Epidermal melanocyte (primary cell): ENCODE measurements at regions not wholly inside any gene's neighbourhood (a gene's known extent, or its start where the extent isn't known, plus 50 kb on each side); places are given as distances from the start of the nearest gene placed in this dataset.
"Not testable (repeated sequence)": the region's sequence is repeated elsewhere in the genome, so short reads cannot be mapped to it uniquely, and the experiment has no call there.

Experiments used
- DNase-seq: peaks from one replicate; pipeline ENCODE4 v3.0.0; 2011; ENCODE audit warnings: low spot score; ENCODE audit not compliant: insufficient read length

- no peak for DNase-seq
Measured at GRCh38 chr7:12827219-12827821, 139.9 kb downstream of the ARL4A start.

- no peak for DNase-seq
Measured at GRCh38 chr7:12827920-12828319, 140.5 kb downstream of the ARL4A start.

GRCh38 chr7:12831024-12831423, 143.6 kb downstream of the ARL4A start:
- DNase-seq: no peak

DNA sequence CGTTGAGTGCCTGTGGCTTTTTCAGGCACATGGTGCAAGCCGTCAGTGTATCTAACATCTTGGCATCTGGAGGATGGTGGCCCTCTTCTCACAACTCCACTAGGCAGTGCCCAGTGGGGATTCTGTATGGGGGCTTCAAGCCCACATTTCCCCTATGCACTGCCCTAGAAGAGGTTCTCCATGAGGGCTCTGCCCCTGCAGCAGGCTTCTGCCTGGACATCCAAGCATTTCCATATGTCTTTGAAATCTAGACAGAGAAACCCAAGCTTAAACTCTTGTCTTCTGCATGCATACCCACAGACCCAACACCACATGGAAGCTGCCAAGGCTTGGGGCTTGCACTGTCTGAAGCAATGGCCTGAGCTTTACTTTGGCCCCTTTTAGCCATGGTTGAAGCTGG, 146.4 kb downstream of the ARL4A start:
- DNase-seq: no peak

GRCh38 chr7:12834782-12835181, 147.3 kb downstream of the ARL4A start:
- DNase-seq: no peak

DNA sequence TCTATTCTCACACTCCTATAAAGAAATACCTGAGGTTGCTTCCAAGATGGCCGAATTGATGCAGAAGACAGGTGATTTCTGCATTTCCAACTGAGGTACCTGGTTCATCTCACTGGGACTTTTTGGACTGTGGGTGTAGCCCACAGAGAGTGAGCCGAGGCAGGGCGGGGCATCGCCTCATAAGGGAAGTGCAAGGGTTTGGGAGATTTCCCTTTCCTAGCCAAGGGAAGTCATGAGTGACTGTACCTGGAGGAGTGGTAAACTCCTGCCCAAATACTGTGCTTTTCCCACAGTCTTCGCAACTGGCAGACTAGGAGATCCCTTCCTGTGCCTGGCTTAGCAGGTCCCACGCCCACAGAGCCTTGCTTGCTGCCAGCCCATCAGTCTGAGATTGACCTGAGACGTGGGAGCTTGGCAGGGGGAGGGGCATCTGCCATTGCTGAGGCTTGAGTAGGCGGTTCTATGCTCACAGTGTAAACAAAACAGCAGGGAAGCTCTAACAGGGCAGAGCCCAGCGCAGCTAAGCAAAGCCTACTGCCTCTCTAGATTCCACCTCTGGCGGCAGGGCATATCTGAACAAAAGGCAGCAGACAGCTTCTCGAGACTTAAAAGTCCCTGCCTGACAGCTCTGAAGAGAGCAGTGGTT, 152.2 kb downstream of the ARL4A start:
- DNase-seq: no peak

- DNase-seq: not testable (repeated sequence)
Measured at GRCh38 chr7:12844732-12845131, 157.3 kb downstream of the ARL4A start.

GRCh38 chr7:12847001-12847400, 159.6 kb downstream of the ARL4A start:
- DNase-seq: no peak

DNA sequence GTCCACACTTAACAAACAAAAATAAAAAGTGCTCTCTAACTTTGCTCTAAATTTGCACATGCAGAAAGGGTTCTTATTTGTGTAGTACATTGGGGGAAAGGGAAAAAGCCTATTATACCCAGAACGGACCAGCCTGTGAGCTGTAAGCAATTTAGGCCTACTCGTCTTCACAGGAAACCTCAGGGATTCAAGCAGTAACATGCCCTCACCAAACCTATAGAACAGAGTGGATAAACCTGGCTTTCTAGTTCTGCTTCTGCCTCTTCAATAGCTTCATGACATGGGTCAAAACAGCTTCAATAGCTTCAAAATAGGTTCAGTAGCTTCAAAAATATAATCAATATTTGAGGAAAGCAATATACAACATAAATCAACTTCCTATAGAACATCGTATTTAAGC, 163.7 kb downstream of the ARL4A start:
- no peak for DNase-seq

DNA sequence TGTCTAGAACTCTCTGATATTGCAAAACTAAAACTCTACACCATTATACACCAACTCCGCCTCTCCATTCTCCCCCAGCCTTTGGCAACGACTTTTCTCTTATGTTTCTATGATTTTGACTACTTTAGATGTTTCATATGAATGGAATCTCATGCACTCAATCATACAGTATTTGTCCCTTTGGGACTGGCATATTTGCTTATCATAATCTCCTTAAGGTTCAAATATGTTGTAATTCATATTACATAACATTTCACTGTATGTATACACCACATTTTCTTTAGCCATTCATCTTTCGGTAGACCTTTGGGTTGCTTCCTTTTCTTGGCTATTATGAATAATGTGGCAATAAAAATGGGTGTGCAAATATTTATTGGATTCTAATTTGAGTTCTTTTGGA, 164.4 kb downstream of the ARL4A start:
- no peak for DNase-seq

DNA sequence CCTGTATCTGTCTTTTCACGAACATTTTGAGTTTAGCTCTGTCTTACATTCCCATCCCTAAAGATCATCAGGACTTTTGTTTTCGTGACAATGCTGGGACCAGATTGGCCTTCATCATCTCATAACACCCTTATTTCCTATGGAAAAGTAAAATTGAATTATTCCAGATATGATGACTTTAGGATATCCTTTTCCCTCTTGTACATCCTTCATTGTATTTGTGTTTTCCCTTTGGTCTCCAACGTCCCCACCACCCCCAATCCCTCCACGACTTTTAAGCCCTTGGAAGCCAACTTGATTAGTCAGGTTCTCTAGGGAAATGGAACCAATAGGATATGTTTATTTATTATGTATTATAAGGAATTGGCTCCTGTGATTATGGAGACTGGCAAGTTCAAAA, 167.6 kb downstream of the ARL4A start:
- DNase-seq: no peak

GRCh38 chr7:12859761-12860160, 172.3 kb downstream of the ARL4A start:
- no peak for DNase-seq

DNA sequence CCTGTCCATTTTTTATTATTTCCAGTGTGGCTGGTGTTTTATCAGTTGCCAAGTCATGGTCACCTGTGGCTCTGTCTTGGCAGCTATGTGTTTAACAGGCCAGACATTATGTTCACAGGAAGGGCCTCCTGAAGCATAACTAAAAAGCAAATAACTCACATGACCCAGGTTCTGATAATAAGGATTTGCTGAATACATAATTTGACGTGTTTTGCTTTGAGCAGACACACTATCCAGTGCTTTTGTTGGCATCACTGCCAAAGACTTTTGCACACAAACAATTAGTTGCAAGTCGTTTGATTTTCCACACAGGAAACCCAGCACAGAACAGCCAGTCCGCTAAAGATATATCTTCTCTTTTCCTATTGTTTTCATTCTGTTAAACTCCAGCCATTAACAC, 173.6 kb downstream of the ARL4A start:
- no peak for DNase-seq

DNA sequence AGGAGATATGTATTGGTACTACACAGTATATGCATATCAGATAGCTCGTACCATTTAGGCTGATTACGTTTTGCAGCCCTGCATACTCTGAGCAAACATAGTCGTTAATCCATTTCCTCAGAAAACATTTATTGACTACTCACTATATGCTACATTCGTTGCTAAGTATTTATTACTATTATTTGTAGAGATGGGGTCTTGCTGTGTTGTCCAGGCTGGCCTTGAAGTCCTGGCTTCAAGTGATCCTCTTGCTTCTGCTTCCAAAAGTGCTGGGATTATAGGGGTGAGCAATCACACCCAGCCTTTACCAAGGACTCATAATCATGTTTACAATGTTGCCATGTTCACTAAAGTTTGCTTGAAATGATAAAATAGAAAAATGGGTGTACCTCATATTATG, 174.7 kb downstream of the ARL4A start:
- no peak for DNase-seq

GRCh38 chr7:12864470-12865046, 177.1 kb downstream of the ARL4A start:
- DNase-seq: no peak

DNA sequence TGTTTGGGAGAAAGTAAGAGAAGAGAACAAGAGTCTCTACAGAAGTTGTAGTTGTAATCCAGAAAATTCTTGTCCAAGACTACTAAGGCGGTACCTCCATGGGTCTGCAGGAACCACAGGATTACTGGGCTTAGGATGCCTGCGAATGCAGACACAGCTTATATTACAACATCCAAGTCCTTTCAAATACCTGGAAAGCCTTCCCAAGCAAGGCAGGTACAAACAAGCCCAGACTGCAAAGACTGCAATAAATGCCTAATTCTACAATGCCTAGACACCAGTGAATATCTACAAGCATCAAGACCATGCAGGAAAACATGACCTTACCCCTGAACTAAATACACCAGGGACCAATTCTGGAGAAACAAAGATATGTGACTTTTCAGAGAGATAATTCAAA, 178.2 kb downstream of the ARL4A start:
- DNase-seq: no peak

DNA sequence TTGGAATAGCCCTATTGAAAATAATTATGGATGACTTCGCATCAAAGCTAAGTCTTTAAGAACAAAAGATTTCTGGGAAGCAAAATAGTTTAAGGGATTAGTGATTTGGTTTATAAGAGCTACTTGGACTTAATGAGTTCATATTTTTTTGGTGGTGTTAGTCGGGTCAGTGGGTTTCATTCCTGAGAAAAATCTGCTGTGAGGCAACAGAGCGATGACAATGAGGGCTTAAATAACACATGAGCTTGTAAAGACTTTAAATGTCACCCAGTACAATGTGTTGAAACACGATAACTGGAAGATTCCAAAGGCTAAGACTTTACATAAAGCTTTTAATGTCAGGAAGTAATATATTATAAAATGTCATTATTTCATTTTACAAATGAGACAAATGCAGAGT, 178.8 kb downstream of the ARL4A start:
- no peak for DNase-seq

GRCh38 chr7:12868027-12868426, 180.6 kb downstream of the ARL4A start:
- no peak for DNase-seq

- DNase-seq: no peak
Measured at GRCh38 chr7:12870219-12870618, 182.8 kb downstream of the ARL4A start.

DNA sequence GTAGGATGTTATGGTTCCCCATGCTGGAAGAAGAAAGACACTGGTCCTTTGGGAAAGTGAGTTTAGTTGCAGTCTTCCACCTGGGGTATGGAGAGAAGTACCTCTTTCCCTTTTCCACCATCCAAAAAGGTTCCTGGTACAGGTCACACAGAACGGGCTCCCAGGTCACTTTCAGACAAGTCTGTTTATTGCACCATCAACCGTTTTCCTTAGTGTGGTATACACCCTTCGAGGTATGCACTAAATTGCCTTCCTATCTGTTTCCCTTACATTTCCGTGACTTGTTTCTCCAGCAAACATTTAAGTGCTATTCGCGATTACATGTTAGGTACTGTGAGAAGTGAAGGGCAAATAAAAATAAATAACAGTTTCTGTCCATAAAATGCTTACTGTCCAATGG, 185.1 kb downstream of the ARL4A start:
- DNase-seq: no peak

DNA sequence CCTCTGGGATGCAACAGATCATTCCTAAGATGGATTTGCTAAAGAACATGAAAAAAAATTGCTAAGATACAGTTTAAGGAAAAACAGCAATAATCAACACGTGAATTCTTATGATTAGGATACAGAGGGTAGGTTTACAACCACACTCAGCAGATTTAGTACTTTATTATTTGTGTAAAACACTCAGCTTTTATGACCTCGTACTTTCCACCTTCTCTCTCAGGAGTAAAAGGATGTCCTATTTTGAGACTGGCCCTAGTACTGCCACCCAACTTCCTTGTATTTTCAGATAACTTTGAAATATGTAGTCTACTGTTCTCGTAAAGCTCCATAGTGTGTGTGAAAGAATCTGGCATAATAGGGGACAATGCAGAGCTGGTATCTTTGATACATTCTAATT, 186.1 kb downstream of the ARL4A start:
- no peak for DNase-seq

DNA sequence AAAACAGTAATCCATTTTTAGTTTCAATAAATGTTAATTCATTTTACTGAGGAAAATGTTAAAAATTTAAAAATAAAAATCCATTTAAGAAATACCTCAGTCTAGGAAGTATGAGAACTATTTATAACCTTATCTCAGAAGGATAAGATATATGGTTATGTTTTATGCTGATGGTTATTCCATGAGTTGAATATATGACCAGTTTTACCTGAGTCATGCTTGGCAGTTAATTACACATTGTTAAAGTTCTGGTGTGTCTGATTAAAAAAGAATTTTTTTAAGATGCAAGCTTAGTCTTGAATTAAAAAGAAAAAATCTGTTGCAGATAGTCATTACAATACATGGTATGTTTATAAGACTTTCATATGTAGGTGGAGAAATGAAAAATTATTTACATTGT, 191.7 kb downstream of the ARL4A start:
- DNase-seq: no peak

GRCh38 chr7:12881712-12882111, 194.3 kb downstream of the ARL4A start:
- no peak for DNase-seq
